Fibroblast of peridontal ligament (primary cell): ENCODE measurements at regions not wholly inside any gene's neighbourhood (a gene's known extent, or its start where the extent isn't known, plus 50 kb on each side); places are given as distances from the start of the nearest gene placed in this dataset.

ENCODE experiments used
- DNase-seq: peaks from one replicate; pipeline ENCODE4 v3.0.0-alpha.2; 2010; ENCODE audit errors: extremely low read depth

GRCh38 chr12:105843986-105844760 is 294.6 kb downstream of the NUAK1 start:
- DNase-seq = no peak

DNA sequence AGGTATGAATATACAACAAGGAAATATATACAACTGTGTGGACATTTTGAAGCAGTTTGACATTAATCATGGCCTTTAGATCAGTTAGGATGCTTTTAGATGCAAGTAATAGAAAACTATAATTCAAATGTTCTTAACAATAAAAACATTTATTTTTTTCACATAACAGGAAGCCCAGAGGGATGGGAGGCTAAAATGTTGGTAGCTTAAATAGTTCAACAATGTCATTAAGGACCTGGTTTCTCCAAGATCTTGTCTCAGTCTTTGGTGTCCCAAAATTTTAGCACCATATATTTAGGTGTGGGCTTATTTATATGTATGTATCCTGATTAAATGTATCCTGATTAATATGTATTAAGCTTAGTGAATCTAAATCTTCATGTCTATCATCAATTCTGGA is 292.4 kb downstream of the NUAK1 start:
- no peak for DNase-seq

DNA sequence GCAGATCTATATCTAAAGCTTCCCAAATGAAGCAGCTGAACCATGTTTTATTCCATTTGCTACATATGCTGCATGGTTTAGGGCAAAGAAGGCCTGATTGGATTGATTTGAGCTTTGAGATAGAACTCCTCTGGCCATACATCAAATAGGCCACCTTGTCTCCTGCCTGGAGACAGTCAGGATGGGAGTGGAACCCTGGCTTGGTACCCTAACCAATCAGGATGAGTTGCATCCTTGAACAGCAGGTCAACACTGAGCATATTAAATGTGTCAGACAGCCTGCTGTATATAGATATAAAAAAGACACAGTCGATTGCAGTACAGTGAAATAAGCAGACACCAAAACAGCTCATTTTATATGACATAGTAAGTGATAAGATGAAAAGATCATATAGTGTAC is 291.7 kb downstream of the NUAK1 start:
- DNase-seq = no peak

DNA sequence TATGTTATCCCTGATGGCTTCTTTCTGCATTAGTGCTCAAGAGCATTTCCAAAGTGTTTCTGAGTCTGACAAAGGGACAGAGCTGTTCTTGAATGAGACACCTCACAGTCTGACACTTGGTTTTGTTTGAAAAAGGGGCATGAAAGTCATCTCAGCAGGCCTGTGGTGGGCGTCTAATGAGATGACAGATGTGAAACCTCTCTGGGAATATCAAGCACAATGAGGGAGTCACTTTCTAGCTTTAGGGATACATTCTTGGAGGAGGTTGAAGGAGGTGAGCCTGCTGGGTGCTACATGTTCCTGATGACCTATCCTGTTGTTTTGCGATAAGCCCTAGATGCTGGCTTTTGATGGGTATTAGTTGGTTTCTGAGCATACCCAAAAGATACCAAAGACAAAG is 290.5 kb downstream of the NUAK1 start:
- DNase-seq = no peak

DNA sequence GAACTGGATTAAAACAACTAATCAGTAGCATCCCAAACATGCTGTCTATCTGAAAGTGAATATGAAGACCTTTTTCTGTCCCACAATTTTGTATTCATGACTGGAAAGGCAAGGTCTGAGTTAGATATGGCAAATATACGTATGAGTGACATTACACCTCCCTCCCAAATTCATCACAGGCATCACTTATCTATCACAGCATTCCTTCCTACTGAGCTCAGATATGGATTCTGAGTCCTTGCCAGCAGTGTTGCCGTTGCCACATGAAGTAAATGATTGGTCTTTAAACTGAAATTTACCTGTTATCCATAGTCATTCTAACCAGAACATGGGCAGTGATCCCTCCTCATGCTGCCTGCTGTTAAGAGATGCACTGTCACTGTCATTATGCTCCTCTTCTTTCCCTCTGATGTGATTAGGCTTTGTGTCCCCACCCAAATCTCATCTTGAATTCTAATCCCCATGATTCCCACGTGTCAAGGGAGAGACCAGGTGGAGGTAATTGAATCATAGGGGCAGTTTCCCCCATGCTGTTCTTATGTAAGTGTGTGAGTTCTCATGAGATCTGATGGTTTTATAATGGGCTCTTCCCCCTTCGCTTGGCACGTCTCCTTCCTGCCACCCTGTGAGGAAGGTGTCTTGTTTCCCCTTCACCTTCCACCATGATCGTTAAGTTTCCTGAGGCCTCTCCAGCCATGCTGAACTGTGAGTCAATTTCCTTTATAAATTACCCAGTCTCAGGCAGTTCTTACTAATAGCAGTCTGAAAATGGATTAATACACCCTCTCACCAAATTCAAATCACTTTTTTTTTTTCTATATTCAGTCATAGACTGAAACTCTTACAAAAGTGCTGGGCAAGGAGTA is 288.4 kb downstream of the NUAK1 start:
- no peak for DNase-seq

GRCh38 chr12:105852496-105852895 is 286.3 kb downstream of the NUAK1 start:
- DNase-seq = no peak

GRCh38 chr12:105852951-105853350 is 285.8 kb downstream of the NUAK1 start:
- DNase-seq = no peak

- DNase-seq = no peak
Measured at GRCh38 chr12:105854071-105854470, 284.7 kb downstream of the NUAK1 start.

- no peak for DNase-seq
Measured at GRCh38 chr12:105855361-105856047, 283.2 kb downstream of the NUAK1 start.

GRCh38 chr12:105856048-105856405 is 282.7 kb downstream of the NUAK1 start:
- DNase-seq = no peak

- no peak for DNase-seq
Measured at GRCh38 chr12:105858981-105859710, 279.6 kb downstream of the NUAK1 start.

GRCh38 chr12:105860561-105861207 is 278.1 kb downstream of the NUAK1 start:
- no peak for DNase-seq

- no peak for DNase-seq
Measured at GRCh38 chr12:105861227-105861626, 277.5 kb downstream of the NUAK1 start.

- no peak for DNase-seq
Measured at GRCh38 chr12:105862163-105862821, 276.5 kb downstream of the NUAK1 start.

- no peak for DNase-seq
Measured at GRCh38 chr12:105864316-105864715, 274.4 kb downstream of the NUAK1 start.

- no peak for DNase-seq
Measured at GRCh38 chr12:105864901-105865300, 273.9 kb downstream of the NUAK1 start.

DNA sequence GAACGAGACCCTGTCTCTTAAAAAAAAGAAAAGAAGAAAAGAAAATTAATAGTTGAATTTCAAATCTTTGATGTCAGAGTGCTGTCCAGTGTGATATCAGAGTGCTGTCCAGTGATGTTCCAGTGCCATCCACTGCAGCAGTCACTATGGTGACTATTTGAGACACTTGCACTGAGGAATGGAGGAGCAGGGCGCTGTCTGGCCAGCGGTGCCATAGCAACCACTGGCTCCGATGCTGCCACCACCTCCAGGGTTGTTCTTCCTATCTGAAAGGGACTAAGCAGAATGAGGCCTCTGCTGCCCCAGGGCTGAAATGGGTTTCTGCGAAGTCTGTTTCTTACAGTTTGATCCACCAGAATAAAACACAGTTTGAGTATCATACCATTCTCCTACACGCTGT is 272.9 kb downstream of the NUAK1 start:
- DNase-seq = no peak

GRCh38 chr12:105874121-105874520 is 264.6 kb downstream of the NUAK1 start:
- no peak for DNase-seq

- no peak for DNase-seq
Measured at GRCh38 chr12:105876396-105876927, 262.3 kb downstream of the NUAK1 start.

GRCh38 chr12:105878964-105879363 is 259.8 kb downstream of the NUAK1 start:
- DNase-seq = no peak
